Fibroblast of the aortic adventitia (primary cell): ENCODE measurements at regions not wholly inside any gene's neighbourhood (a gene's known extent, or its start where the extent isn't known, plus 50 kb on each side); places are given as distances from the start of the nearest gene placed in this dataset.

Experiments
- DNase-seq: peaks from one replicate; pipeline ENCODE4 v3.0.0-alpha.2; 2010; ENCODE audit warnings: low read depth
- H3K4me3 ChIP-seq: 2 replicates; pipeline ENCODE4 v1.5.1; 2011; ENCODE audit warnings: low read depth, mild to moderate bottlenecking, control low read depth, low read length, moderate library complexity
- CTCF ChIP-seq: IDR thresholded peaks from 2 replicates; pipeline ENCODE4 v1.5.1; 2011; ENCODE audit warnings: mild to moderate bottlenecking, low read length, control low read depth, inconsistent platforms; ENCODE audit not compliant: insufficient read depth

- TF ChIP-seq CTCF: no peak
- no peak overlapping the region for H3K4me3 ChIP-seq
- DNase-seq: no peak
Observed at GRCh38 chr3:163166197-163166596, 1669.6 kb downstream of the OTOL1 start.

- no peak overlapping the region for H3K4me3 ChIP-seq
- no peak for DNase-seq
- no peak for TF ChIP-seq CTCF
Observed at GRCh38 chr3:163159306-163159705, 1662.7 kb downstream of the OTOL1 start.

GRCh38 chr3:163139600-163139999 lies 1643.0 kb downstream of the OTOL1 start:
- H3K4me3 ChIP-seq: no peak overlapping the region
- TF ChIP-seq CTCF: no peak
- no peak for DNase-seq

GRCh38 chr3:163138258-163138657 lies 1641.7 kb downstream of the OTOL1 start:
- no peak for TF ChIP-seq CTCF
- no peak overlapping the region for H3K4me3 ChIP-seq
- no peak for DNase-seq

GRCh38 chr3:163132111-163132510 lies 1635.5 kb downstream of the OTOL1 start:
- no peak for TF ChIP-seq CTCF
- no peak overlapping the region for H3K4me3 ChIP-seq
- no peak for DNase-seq

- no peak for TF ChIP-seq CTCF
- no peak for DNase-seq
- no peak overlapping the region for H3K4me3 ChIP-seq
Observed at GRCh38 chr3:163129287-163129686, 1632.7 kb downstream of the OTOL1 start.

- H3K4me3 ChIP-seq: no peak overlapping the region
- TF ChIP-seq CTCF: no peak
Observed at GRCh38 chr3:163126115-163126514, 1629.5 kb downstream of the OTOL1 start.

More at GRCh38 chr3:163126115-163126514, 1629.5 kb downstream of the OTOL1 start:
- DNase-seq: no peak
